WTC11 (cell line): ENCODE measurements at regions not wholly inside any gene's neighbourhood (a gene's known extent, or its start where the extent isn't known, plus 50 kb on each side); places are given as distances from the start of the nearest gene placed in this dataset.

Source experiments
- ARID4B ChIP-seq: sonication (generic); formaldehyde crosslinking; IDR thresholded peaks from 2 replicates; pipeline ENCODE4 v1.8.0; 2023; ENCODE audit warnings: missing genetic modification reagents, mild to moderate bottlenecking, borderline replicate concordance
- ATF3 ChIP-seq: sonication (generic); formaldehyde crosslinking; conservative IDR thresholded peaks from 2 replicates; pipeline ENCODE4 v1.8.1; 2022; ENCODE audit warnings: mild to moderate bottlenecking, missing genetic modification reagents
- CREB1 ChIP-seq: sonication (generic); formaldehyde crosslinking; IDR thresholded peaks from 2 replicates; pipeline ENCODE4 v1.8.0; 2023; ENCODE audit warnings: mild to moderate bottlenecking, missing genetic modification reagents
- CREM ChIP-seq: sonication (generic); formaldehyde crosslinking; IDR thresholded peaks from 2 replicates; pipeline ENCODE4 v1.8.1; 2022; ENCODE audit warnings: mild to moderate bottlenecking, missing genetic modification reagents, moderate library complexity
- CTCF ChIP-seq: fragments of 200-600 bp; IDR thresholded peaks from 2 replicates; pipeline ENCODE4 v1.8.0; 2022; ENCODE audit warnings: antibody characterized with exemption
- JAZF1 ChIP-seq: fragments of 250-450 bp; sonication (Bioruptor Pico); IDR thresholded peaks from 2 replicates; pipeline ENCODE4 v1.9.0; 2021; ENCODE audit warnings: moderate library complexity, mild to moderate bottlenecking, inconsistent platforms
- MAX ChIP-seq: sonication (generic); formaldehyde crosslinking; IDR thresholded peaks from 2 replicates; pipeline ENCODE4 v1.8.0; 2022; ENCODE audit warnings: mild to moderate bottlenecking, missing genetic modification reagents
- NFATC4 ChIP-seq: fragments of 250-450 bp; sonication (Bioruptor Pico); IDR thresholded peaks from 2 replicates; pipeline ENCODE4 v1.9.0; 2021; ENCODE audit warnings: mild to moderate bottlenecking
- SP1 ChIP-seq: sonication (generic); formaldehyde crosslinking; conservative IDR thresholded peaks from 2 replicates; pipeline ENCODE4 v1.8.1; 2022; ENCODE audit warnings: missing genetic modification reagents
- USF2 ChIP-seq: sonication (generic); formaldehyde crosslinking; IDR thresholded peaks from 2 replicates; pipeline ENCODE4 v1.8.1; 2023; ENCODE audit warnings: mild to moderate bottlenecking, missing genetic modification reagents, moderate library complexity
- ZNF138 ChIP-seq: sonication (generic); formaldehyde crosslinking; conservative IDR thresholded peaks from 2 replicates; pipeline ENCODE4 v1.8.1; 2022; ENCODE audit warnings: mild to moderate bottlenecking, moderate library complexity, missing genetic modification reagents

GRCh38 chr20:60459212-60459611 lies 501.0 kb downstream of the CDH26 start:
- TF ChIP-seq ATF3 = no peak
- TF ChIP-seq NFATC4 (CRISPR knock-in tag) = no peak
- TF ChIP-seq CTCF = no peak
- TF ChIP-seq ZNF138 (CRISPR knock-in tag) = no peak
- TF ChIP-seq CREM (CRISPR knock-in tag) = no peak
- no peak for TF ChIP-seq JAZF1 (CRISPR knock-in tag)
- TF ChIP-seq SP1 (CRISPR knock-in tag) = no peak
- no peak for TF ChIP-seq ARID4B (CRISPR knock-in tag)
- TF ChIP-seq USF2 (CRISPR knock-in tag) = no peak
- no peak for TF ChIP-seq CREB1
- no peak for TF ChIP-seq MAX (CRISPR knock-in tag)
